ENCODE measurements at regions not wholly inside any gene's neighbourhood (a gene's known extent, or its start where the extent isn't known, plus 50 kb on each side); places are given as distances from the start of the nearest gene placed in this dataset.
"Not testable (repeated sequence)": the region's sequence is repeated elsewhere in the genome, so short reads cannot be mapped to it uniquely, and the experiment has no call there.

GRCh38 chr4:116101321-116101720 is 984.1 kb downstream of the TRAM1L1 start:
- DNase-seq, result no peak

- no peak for DNase-seq
These were observed 985.8 kb downstream of the TRAM1L1 start for GRCh38 chr4:116099596-116099995.

- DNase-seq, result not testable (repeated sequence)
These were observed 983.9 kb upstream of the NDST4 start for GRCh38 chr4:116097353-116097752.

- DNase-seq, result no peak
These were observed 979.5 kb upstream of the NDST4 start for GRCh38 chr4:116092961-116093360.

GRCh38 chr4:116088771-116089170 is 975.4 kb upstream of the NDST4 start:
- DNase-seq, result no peak

GRCh38 chr4:116082808-116083366 is 969.5 kb upstream of the NDST4 start:
- DNase-seq, result no peak

GRCh38 chr4:116073051-116073450 is 959.6 kb upstream of the NDST4 start:
- no peak for DNase-seq

GRCh38 chr4:116070283-116070682 is 956.9 kb upstream of the NDST4 start:
- DNase-seq, result no peak

GRCh38 chr4:116066711-116067245 is 953.4 kb upstream of the NDST4 start:
- DNase-seq, result no peak

- no peak for DNase-seq
These were observed 950.9 kb upstream of the NDST4 start for GRCh38 chr4:116064331-116064730.

- no peak for DNase-seq
These were observed 945.9 kb upstream of the NDST4 start for GRCh38 chr4:116059361-116059760.

- DNase-seq, result no peak
These were observed 944.7 kb upstream of the NDST4 start for GRCh38 chr4:116058129-116058528.

GRCh38 chr4:116055857-116056827 is 942.7 kb upstream of the NDST4 start:
- no peak for DNase-seq

- DNase-seq, result no peak
These were observed 913.9 kb upstream of the NDST4 start for GRCh38 chr4:116027311-116027710.

GRCh38 chr4:116024954-116025708 is 911.7 kb upstream of the NDST4 start:
- no peak for DNase-seq

- no peak for DNase-seq
These were observed 909.6 kb upstream of the NDST4 start for GRCh38 chr4:116023049-116023448.

- no peak for DNase-seq
These were observed 906.8 kb upstream of the NDST4 start for GRCh38 chr4:116020141-116020722.

GRCh38 chr4:116018831-116019230 is 905.4 kb upstream of the NDST4 start:
- no peak for DNase-seq

- no peak for DNase-seq
These were observed 902.8 kb upstream of the NDST4 start for GRCh38 chr4:116016201-116016600.

- no peak for DNase-seq
These were observed 902.1 kb upstream of the NDST4 start for GRCh38 chr4:116015549-116015948.

- DNase-seq, result no peak
These were observed 901.6 kb upstream of the NDST4 start for GRCh38 chr4:116015062-116015461.

GRCh38 chr4:116010923-116011322 is 897.5 kb upstream of the NDST4 start:
- DNase-seq, result no peak

GRCh38 chr4:116005806-116006088 is 892.3 kb upstream of the NDST4 start:
- DNase-seq, result no peak
